Common myeloid progenitor, CD34-positive (primary cell): ENCODE measurements at regions not wholly inside any gene's neighbourhood (a gene's known extent, or its start where the extent isn't known, plus 50 kb on each side); places are given as distances from the start of the nearest gene placed in this dataset.

Experiments used
- CTCF ChIA-PET: fragments of 350-600 bp; sonication (Branson Sonifier 250); formaldehyde crosslinking; loops from one replicate; lab custom pipeline; 2021; ENCODE audit warnings: antibody characterized with exemption; lab: Charles Lee
- POLR2A ChIA-PET: fragments of 350-600 bp; sonication (Branson Sonifier 250); formaldehyde crosslinking; loops from one replicate; lab custom pipeline; 2021; ENCODE audit warnings: antibody characterized with exemption; lab: Charles Lee
- DNase-seq, 3 donors: peaks; one replicate each; pipeline versions ENCODE4 v3.0.0 to v3.0.0-alpha.2; 2013
- H3K27ac ChIP-seq, 2 experiments: 1 replicate in 1 of 2; 2 replicates in 1 of 2; pipeline ENCODE4 v1.7.0; 2013; ENCODE audit warnings: inconsistent platforms in 2 of 2, low read length in 2 of 2, mild to moderate bottlenecking in 2 of 2, low read depth in 1 of 2, moderate library complexity in 1 of 2; ENCODE audit not compliant: severe bottlenecking in 2 of 2, insufficient read depth in 1 of 2, poor library complexity in 1 of 2
- H3K27me3 ChIP-seq, 5 experiments: replicated peaks in 2 of 5; 1 replicate in 3 of 5; 2 replicates in 2 of 5; pipeline versions ENCODE4 v1.6.1 to v1.7.0; 2013; ENCODE audit warnings: low read length in 4 of 5, mild to moderate bottlenecking in 2 of 5, moderate library complexity in 2 of 5, inconsistent platforms in 1 of 5; ENCODE audit not compliant: insufficient read depth in 5 of 5, control insufficient read depth in 4 of 5
- H3K36me3 ChIP-seq, 4 experiments: 1 replicate in 2 of 4; 2 replicates in 2 of 4; pipeline versions ENCODE4 v1.6.1 to v1.7.0; 2013; ENCODE audit warnings: low read length in 3 of 4, control low read depth in 1 of 4, mild to moderate bottlenecking in 1 of 4; ENCODE audit not compliant: control insufficient read depth in 4 of 4, insufficient read depth in 4 of 4
- H3K4me1 ChIP-seq, 4 experiments: 1 replicate in 3 of 4; 2 replicates in 1 of 4; pipeline versions ENCODE4 v1.6.1 to v1.7.1; 2013; ENCODE audit warnings: low read length in 3 of 4, mild to moderate bottlenecking in 3 of 4, control low read depth in 1 of 4, inconsistent platforms in 1 of 4, moderate library complexity in 1 of 4; ENCODE audit not compliant: control insufficient read depth in 4 of 4, insufficient read depth in 4 of 4; ENCODE audit errors: control extremely low read depth in 1 of 4
- H3K4me3 ChIP-seq, 7 experiments: 1 replicate in 4 of 7; 2 replicates in 3 of 7; pipeline versions ENCODE4 v1.5.1 to v1.7.0; 2013; ENCODE audit warnings: mild to moderate bottlenecking in 7 of 7, low read length in 6 of 7, moderate library complexity in 6 of 7, inconsistent platforms in 2 of 7, low read depth in 2 of 7, control low read depth in 1 of 7; ENCODE audit not compliant: insufficient read depth in 4 of 7, control insufficient read depth in 1 of 7; ENCODE audit errors: extremely low read depth in 1 of 7
- H3K9me3 ChIP-seq, 5 experiments: 1 replicate in 4 of 5; 2 replicates in 1 of 5; pipeline versions ENCODE4 v1.6.1 to v1.7.1; 2013; ENCODE audit warnings: low read length in 4 of 5, mild to moderate bottlenecking in 2 of 5, inconsistent platforms in 1 of 5, low read depth in 1 of 5, moderate library complexity in 1 of 5; ENCODE audit not compliant: control insufficient read depth in 4 of 5, insufficient read depth in 2 of 5; ENCODE audit errors: control extremely low read depth in 1 of 5
- WGBS: methylation state at CpG from one replicate; pipeline ENCODE4 v1.1.5; 2013; ENCODE audit not compliant: insufficient coverage; 5-methylcytosine and 5-hydroxymethylcytosine counted together

DNA sequence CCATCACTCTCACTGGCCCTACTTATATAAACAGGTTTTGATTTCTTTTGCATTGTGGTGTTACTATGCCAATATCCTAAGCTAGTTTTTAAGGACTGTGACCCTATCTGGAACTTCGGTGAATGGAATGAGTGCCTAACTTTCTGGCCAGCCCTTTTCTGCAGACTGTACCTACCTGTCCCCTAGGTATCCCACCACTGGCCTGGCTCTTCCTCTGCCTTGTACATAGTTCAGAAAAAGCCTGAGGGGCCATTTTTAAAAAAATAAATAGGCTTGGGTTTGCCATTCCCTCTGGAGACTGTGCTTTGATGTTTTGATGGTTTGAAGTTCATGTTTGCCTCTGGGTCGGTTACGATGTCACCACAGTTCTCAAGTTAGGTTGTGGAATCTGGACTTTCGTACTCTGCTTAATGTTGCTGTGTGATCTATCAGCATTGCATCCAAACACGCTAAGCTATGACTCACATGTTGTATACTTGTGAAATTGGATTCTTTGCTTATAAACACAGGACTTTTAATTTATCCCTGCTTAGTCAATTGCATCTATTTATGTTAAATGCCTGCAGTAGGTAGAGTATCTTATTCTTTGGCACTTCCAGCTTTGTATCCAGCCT is 182.0 kb downstream of the ANKRD50 start:
- H3K4me3 ChIP-seq, result no peak overlapping the region
- H3K4me1 ChIP-seq, result no peaks in the 10 kb centered on the region
- ChIA-PET CTCF (no interaction called here), POLR2A (no interaction called here)
- H3K27me3 ChIP-seq, result no peaks in the 10 kb centered on the region
- WGBS, result 89% methylated on average over 3 of the region's 5 CpGs
- H3K36me3 ChIP-seq, result no peaks in the 10 kb centered on the region
- H3K9me3 ChIP-seq, result no peaks in the 10 kb centered on the region
- no peak overlapping the region for H3K27ac ChIP-seq
- DNase-seq, result no peak

- CTCF ChIA-PET, result no interaction called here
- H3K9me3 ChIP-seq, result no peaks in the 10 kb centered on the region
- H3K4me1 ChIP-seq, result no peaks in the 10 kb centered on the region
- no CpG with 5 or more reads among the region's 2 CpGs for WGBS
- H3K27ac ChIP-seq, result no peak overlapping the region
- POLR2A ChIA-PET, result no interaction called here
- H3K4me3 ChIP-seq, result no peak overlapping the region
- no peaks in the 10 kb centered on the region for H3K36me3 ChIP-seq
- no peak for DNase-seq
- no peaks in the 10 kb centered on the region for H3K27me3 ChIP-seq
Measured at GRCh38 chr4:124534131-124534530, 178.4 kb downstream of the ANKRD50 start.

GRCh38 chr4:124535003-124535402 is 177.5 kb downstream of the ANKRD50 start:
- Histone ChIP-seq H3K27me3 (no peaks in the 10 kb centered on the region), H3K27ac (no peak overlapping the region), H3K4me3 (no peak overlapping the region), H3K4me1 (no peaks in the 10 kb centered on the region), H3K9me3 (no peaks in the 10 kb centered on the region), H3K36me3 (no peaks in the 10 kb centered on the region)
- POLR2A ChIA-PET, result no interaction called here
- no peak for DNase-seq
- WGBS, result 100% methylated on average over 1 of the region's 1 CpG
- CTCF ChIA-PET, result no interaction called here

GRCh38 chr4:124536946-124537345 is 175.6 kb downstream of the ANKRD50 start:
- WGBS, result 94% methylated on average over 1 of the region's 4 CpGs
- ChIA-PET CTCF (no interaction called here), POLR2A (no interaction called here)
- Histone ChIP-seq H3K36me3 (no peaks in the 10 kb centered on the region), H3K4me1 (no peaks in the 10 kb centered on the region), H3K27me3 (no peaks in the 10 kb centered on the region), H3K27ac (no peak overlapping the region), H3K9me3 (no peaks in the 10 kb centered on the region), H3K4me3 (no peak overlapping the region)
- DNase-seq, result no peak

- Histone ChIP-seq H3K4me3 (no peak overlapping the region), H3K4me1 (no peaks in the 10 kb centered on the region), H3K36me3 (no peaks in the 10 kb centered on the region), H3K9me3 (no peaks in the 10 kb centered on the region), H3K27me3 (no peaks in the 10 kb centered on the region), H3K27ac (no peak overlapping the region)
- no peak for DNase-seq
- ChIA-PET POLR2A (no interaction called here), CTCF (no interaction called here)
Measured at GRCh38 chr4:124537971-124538370, 174.6 kb downstream of the ANKRD50 start.

DNA sequence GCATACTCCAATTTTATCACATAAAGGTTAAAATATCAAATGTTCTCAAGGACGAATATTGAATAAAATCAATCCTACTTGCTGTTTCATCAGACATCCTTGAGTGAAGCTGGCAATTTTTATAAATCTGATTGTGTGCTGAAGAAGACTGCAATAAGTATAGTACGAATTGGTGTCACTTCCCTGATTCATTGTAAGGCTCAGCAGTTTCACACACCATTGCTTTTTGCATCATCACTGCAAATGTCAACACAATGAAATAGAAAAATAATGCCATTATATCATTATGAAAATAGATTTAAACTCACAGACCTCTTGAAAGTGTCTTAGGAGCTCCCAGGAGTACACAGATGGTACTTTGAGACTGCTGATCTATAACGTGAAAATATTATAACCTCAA is 172.5 kb downstream of the ANKRD50 start:
- POLR2A ChIA-PET, result no interaction called here
- CTCF ChIA-PET, result no interaction called here

GRCh38 chr4:124541652-124542420 is 170.7 kb downstream of the ANKRD50 start:
- 78% methylated on average over 3 of the region's 4 CpGs for WGBS
- CTCF ChIA-PET, result no interaction called here
- no peak for DNase-seq
- Histone ChIP-seq H3K4me3 (no peak overlapping the region), H3K4me1 (no peaks in the 10 kb centered on the region), H3K36me3 (no peaks in the 10 kb centered on the region), H3K27ac (no peak overlapping the region), H3K27me3 (no peaks in the 10 kb centered on the region), H3K9me3 (no peaks in the 10 kb centered on the region)
- POLR2A ChIA-PET, result no interaction called here

More for the DNA sequence above, 172.5 kb downstream of the ANKRD50 start:
- Histone ChIP-seq H3K9me3 (no peaks in the 10 kb centered on the region), H3K4me1 (no peaks in the 10 kb centered on the region), H3K4me3 (no peak overlapping the region), H3K27me3 (no peaks in the 10 kb centered on the region), H3K27ac (no peak overlapping the region), H3K36me3 (no peaks in the 10 kb centered on the region)
- no peak for DNase-seq
- WGBS, result no CpG with 5 or more reads among the region's 3 CpGs
